SK-N-SH (cell line): ENCODE measurements at regions not wholly inside any gene's neighbourhood (a gene's known extent, or its start where the extent isn't known, plus 50 kb on each side); places are given as distances from the start of the nearest gene placed in this dataset.

Experiments used
- CHD2 ChIP-seq: fragments of 150-350 bp; IDR thresholded peaks from 2 replicates; pipeline ENCODE4 v1.6.1; 2018; ENCODE audit warnings: low read length; ENCODE audit not compliant: partially characterized antibody
- ELF1 ChIP-seq: IDR thresholded peaks from 2 replicates; pipeline ENCODE4 v1.4.0; 2012
- GATA2 ChIP-seq: sonication (generic); formaldehyde crosslinking; IDR thresholded peaks from 2 replicates; pipeline ENCODE4 v1.5.0; 2020; ENCODE audit warnings: mild to moderate bottlenecking, missing genetic modification reagents
- JUND ChIP-seq: IDR thresholded peaks from 2 replicates; pipeline ENCODE4 v1.4.0; 2012
- MXI1 ChIP-seq: IDR thresholded peaks from 2 replicates; pipeline ENCODE4 v1.6.1; 2012; ENCODE audit warnings: mild to moderate bottlenecking, low read depth, low read length, improper control_type of control experiment
- POLR2AphosphoS5 ChIP-seq: IDR thresholded peaks from 2 replicates; pipeline ENCODE4 v1.6.1; 2012; ENCODE audit warnings: low read depth, low read length
- RAD21 ChIP-seq: IDR thresholded peaks from 2 replicates; pipeline ENCODE4 v1.6.1; 2012; ENCODE audit warnings: mild to moderate bottlenecking, low read length
- RFX5 ChIP-seq: IDR thresholded peaks from 2 replicates; pipeline ENCODE4 v1.6.1; 2012; ENCODE audit warnings: mild to moderate bottlenecking, improper control_type of control experiment, low read length
- RXRA ChIP-seq: IDR thresholded peaks from 2 replicates; pipeline ENCODE4 v1.4.0; 2012; ENCODE audit warnings: low read depth, mild to moderate bottlenecking, borderline replicate concordance
- TCF12 ChIP-seq: IDR thresholded peaks from 2 replicates; pipeline ENCODE4 v1.4.0; 2012
- TEAD4 ChIP-seq: IDR thresholded peaks from 2 replicates; pipeline ENCODE4 v1.4.0; 2012; ENCODE audit warnings: mild to moderate bottlenecking, borderline replicate concordance; ENCODE audit not compliant: insufficient read depth
- YY1 ChIP-seq: IDR thresholded peaks from 2 replicates; pipeline ENCODE4 v1.4.0; 2012; ENCODE audit warnings: low read depth, mild to moderate bottlenecking
- TF ChIP-seq, protein P1 (sequence below): fragments of 200-600 bp; sonication (generic); IDR thresholded peaks from 2 replicates; pipeline ENCODE4 v1.6.1; 2017; ENCODE audit warnings: antibody characterized with exemption, mild to moderate bottlenecking, moderate library complexity
- TF ChIP-seq, protein P2 (sequence below): IDR thresholded peaks from 2 replicates; pipeline ENCODE4; 2012

DNA sequence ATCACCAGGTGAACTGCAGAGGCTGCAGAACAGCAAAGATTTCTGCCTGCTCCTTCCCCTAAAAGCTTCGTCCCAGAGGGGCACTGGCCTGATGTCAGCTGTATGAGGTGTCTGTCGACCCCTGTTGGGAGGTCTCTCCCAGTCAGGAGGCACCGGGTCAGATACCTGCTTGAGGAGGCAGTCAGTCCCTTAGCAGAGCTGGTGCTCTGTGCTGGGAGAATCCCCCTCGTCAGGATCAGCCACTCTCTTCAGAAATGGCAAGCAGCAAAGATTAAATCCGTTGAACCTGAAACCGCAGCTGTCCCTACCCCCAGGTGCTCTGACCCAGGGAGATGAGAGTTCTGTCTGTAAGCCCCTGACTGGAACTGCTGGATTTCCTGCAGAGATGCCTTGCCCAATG lies 1166.3 kb upstream of the ADGRL3 start:
- TF ChIP-seq, protein P1, sequence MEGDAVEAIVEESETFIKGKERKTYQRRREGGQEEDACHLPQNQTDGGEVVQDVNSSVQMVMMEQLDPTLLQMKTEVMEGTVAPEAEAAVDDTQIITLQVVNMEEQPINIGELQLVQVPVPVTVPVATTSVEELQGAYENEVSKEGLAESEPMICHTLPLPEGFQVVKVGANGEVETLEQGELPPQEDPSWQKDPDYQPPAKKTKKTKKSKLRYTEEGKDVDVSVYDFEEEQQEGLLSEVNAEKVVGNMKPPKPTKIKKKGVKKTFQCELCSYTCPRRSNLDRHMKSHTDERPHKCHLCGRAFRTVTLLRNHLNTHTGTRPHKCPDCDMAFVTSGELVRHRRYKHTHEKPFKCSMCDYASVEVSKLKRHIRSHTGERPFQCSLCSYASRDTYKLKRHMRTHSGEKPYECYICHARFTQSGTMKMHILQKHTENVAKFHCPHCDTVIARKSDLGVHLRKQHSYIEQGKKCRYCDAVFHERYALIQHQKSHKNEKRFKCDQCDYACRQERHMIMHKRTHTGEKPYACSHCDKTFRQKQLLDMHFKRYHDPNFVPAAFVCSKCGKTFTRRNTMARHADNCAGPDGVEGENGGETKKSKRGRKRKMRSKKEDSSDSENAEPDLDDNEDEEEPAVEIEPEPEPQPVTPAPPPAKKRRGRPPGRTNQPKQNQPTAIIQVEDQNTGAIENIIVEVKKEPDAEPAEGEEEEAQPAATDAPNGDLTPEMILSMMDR, result no peak
- TF ChIP-seq JUND, result no peak
- TF ChIP-seq, protein P2, sequence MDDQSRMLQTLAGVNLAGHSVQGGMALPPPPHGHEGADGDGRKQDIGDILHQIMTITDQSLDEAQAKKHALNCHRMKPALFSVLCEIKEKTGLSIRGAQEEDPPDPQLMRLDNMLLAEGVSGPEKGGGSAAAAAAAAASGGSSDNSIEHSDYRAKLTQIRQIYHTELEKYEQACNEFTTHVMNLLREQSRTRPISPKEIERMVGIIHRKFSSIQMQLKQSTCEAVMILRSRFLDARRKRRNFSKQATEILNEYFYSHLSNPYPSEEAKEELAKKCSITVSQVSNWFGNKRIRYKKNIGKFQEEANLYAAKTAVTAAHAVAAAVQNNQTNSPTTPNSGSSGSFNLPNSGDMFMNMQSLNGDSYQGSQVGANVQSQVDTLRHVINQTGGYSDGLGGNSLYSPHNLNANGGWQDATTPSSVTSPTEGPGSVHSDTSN, result no peak
- no peak for TF ChIP-seq CHD2
- TF ChIP-seq MXI1, result no peak
- no peak for TF ChIP-seq POLR2AphosphoS5
- TF ChIP-seq GATA2, result no peak
- TF ChIP-seq RFX5, result no peak
- TF ChIP-seq TCF12, result no peak
- no peak for TF ChIP-seq RAD21
- no peak for TF ChIP-seq YY1
- no peak for TF ChIP-seq RXRA
- TF ChIP-seq ELF1, result no peak
- TF ChIP-seq TEAD4, result no peak
